Head of caudate nucleus (tissue), 42 donors: ENCODE measurements at regions not wholly inside any gene's neighbourhood (a gene's known extent, or its start where the extent isn't known, plus 50 kb on each side); places are given as distances from the start of the nearest gene placed in this dataset.
A peak's percentile ranks its signal among the peaks of the same experiment; 100 is the strongest.
"Not testable (repeated sequence)": the region's sequence is repeated elsewhere in the genome, so short reads cannot be mapped to it uniquely, and the experiment has no call there.

Experiments
- DNase-seq, 42 donors: peaks; one replicate each; pipeline versions ENCODE4 v3.0.0 to v3.0.0-alpha.2; 2020 to 2021; ENCODE audit warnings: mixed read lengths in 7 of 42
- intact Hi-C: fragments of 100-400 bp; cut with DNase I; formaldehyde crosslinking; loops from one replicate; pipeline ENCODE4 v1.15.0; 2022

- intact Hi-C loops = not testable (repeated sequence)
- DNase-seq = peak in 1 of 42 donors; percentile 14
Observed at GRCh38 chr18:75839686-75840085, 412.2 kb upstream of the SMIM21 start.

- peak in 1 of 42 donors; percentile 3 for DNase-seq
- intact Hi-C loops = no loop called here
Observed at GRCh38 chr18:75839041-75839440, 411.5 kb upstream of the SMIM21 start.

DNA sequence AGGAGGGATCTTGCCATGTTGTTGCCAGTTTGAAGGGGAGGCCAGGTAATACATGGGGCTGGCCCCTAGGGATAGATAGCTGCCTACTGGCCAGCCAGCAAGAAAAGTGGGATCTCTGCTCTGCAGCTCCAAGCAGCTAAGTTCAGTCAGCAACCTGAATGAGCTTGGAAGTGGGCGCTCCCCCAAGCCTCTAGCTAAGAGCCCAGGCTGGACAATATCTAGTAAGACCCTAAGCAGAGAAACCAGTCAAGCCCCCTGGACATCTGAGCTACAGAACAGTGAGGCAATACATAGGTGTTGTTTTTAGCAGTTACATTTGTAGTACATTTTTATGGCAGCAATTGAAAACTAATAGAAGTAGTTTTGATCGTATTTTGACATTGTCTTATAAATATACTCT lies 409.8 kb upstream of the SMIM21 start:
- DNase-seq = peak in 1 of 42 donors; percentile 34
- intact Hi-C loops = no loop called here

- DNase-seq = no peak
- intact Hi-C loops = no loop called here
Observed at GRCh38 chr18:75836516-75836915, 409.0 kb upstream of the SMIM21 start.

DNA sequence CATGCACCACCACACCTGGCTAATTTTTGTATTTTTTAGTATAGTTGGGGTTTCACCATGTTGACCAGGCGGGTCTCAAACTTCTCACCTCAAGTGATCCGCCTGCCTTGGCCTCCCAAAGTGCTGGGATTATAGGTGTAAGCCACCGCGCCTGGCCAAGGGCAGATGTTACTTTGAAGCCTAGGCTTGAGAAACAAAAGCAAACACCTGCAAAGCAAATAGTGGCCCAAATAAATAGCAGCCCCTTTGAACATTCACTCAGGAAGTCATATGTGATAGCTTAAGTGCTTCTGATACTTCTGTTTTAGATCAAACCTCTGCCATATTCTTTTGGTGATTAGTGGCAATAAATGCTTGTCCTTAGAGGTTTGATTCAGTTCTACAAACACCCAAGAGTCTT lies 404.5 kb upstream of the SMIM21 start:
- no peak for DNase-seq
- intact Hi-C loops = no loop called here

GRCh38 chr18:75830828-75831227 lies 403.3 kb upstream of the SMIM21 start:
- intact Hi-C loops = no loop called here
- DNase-seq = no peak

DNA sequence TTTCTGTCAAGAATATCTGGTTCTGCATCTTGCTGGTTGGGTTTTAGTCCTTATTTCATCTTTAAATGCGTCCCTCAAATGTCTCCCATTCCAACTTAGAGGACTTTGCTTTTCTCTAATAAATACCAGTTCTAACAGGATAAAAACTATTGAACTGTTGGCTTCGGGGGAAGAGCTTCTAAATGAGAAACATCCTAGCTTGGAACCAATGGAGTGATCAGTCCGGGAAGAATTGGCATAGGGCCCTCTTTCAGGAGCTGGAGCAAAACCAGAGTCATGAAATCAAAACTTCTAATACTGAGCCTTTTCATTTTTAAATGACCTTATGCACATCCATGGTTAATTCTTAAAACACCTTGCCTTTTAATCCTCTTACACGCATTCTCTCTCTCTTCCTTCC lies 401.6 kb upstream of the SMIM21 start:
- intact Hi-C loops = no loop called here
- no peak for DNase-seq

GRCh38 chr18:75828379-75828778 lies 400.9 kb upstream of the SMIM21 start:
- no peak for DNase-seq
- intact Hi-C loops = no loop called here

- intact Hi-C loops = no loop called here
- DNase-seq = no peak
Observed at GRCh38 chr18:75827751-75828287, 400.3 kb upstream of the SMIM21 start.

DNA sequence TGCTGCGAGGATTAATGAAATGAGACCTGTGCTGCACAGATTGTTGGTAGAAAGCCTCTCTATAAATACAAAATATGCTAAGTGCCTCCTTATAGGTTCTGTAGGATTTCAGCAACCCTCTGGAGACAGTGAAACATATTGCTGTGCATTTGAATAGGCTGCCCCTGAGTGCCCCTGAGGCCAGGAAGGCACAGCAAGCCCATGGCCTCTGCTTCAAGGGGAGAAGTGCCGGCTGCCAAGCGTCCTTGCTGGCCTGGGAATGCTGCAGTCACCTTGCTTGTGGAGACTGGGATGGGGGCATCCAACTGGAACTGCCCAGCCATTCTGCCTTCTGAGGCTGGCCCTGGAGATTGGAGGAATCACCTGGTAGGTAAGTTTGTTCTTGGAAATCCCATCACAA lies 397.2 kb upstream of the SMIM21 start:
- DNase-seq = no peak
- intact Hi-C loops = no loop called here

DNA sequence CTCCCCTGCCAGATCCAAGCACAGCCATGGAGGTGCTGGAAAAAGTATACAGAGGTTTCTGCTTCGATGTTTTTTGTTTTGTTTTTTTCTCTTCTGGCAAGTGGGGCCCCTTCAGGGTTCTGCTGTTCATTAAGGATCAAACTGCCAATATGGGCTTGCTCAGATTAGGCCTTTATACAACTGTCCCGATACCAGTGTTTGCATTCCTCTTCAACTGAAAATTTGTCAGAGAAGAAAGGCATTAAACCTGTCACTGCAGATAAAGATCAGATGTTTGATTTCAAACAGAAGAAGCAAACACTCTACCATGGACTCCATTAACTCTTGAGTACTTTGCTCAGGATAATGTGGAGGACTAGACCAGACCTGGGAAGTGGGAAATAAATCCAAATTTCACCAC lies 396.0 kb upstream of the SMIM21 start:
- DNase-seq = no peak
- intact Hi-C loops = no loop called here

GRCh38 chr18:75818383-75818782 lies 390.9 kb upstream of the SMIM21 start:
- intact Hi-C loops = no loop called here
- DNase-seq = no peak

GRCh38 chr18:75815767-75816166 lies 388.3 kb upstream of the SMIM21 start:
- DNase-seq = no peak
- intact Hi-C loops = no loop called here

DNA sequence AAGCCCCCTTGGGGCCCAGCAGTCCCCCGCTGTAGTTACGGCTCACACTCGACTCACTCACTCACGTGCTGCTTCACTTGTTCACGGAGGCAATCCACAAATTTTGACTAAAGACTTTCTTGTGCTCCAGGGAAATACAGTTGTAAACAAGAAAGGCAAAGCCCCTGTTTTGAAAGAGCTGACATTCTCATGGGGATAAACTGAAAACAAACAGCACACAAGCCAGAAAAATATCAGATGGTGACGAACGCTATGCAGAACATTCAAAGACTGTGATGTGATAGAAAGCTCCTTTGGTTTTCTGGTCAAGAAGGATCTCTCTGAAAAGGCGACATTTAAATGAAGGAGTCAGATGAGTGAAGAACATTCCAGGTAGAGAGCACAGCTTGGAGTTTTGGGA lies 385.3 kb upstream of the SMIM21 start:
- no peak for DNase-seq
- intact Hi-C loops = no loop called here

- DNase-seq = no peak
- intact Hi-C loops = no loop called here
Observed at GRCh38 chr18:75810961-75811551, 383.6 kb upstream of the SMIM21 start.

DNA sequence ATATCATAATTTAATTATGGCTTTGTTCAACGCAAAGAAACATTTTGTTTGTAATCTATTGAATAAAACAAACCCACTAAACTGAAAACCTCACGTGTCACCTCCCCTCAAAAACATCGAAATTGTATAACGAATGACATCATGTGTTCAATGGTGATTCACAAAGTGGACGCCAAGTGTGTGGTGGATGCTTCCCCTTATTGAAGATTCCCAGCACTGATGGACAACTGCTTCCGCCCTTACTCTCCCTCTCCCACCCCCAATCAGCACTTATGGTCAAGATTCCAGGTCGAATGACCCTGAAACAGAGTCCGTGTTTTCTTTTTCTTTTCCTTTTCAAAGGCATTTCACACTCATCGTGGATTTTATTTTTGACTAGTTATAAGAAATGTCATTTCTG lies 383.0 kb upstream of the SMIM21 start:
- intact Hi-C loops = no loop called here
- DNase-seq = no peak

DNA sequence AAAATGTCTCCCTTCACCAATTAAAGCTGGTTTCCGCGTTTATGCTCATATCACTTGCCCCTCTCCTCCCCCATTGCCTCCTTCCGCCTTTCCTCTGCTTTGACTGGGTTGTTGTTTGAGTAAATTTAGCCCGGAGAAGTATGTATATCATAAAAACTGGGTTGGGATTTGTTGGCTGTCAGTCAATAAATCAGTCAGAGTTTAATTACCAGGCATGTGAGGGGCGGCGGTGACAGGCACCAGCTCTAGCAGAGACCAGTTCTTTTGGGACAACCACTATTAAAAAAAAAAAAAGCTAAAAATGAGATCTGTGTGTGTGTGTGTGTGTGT lies 382.4 kb upstream of the SMIM21 start:
- intact Hi-C loops = no loop called here

DNA sequence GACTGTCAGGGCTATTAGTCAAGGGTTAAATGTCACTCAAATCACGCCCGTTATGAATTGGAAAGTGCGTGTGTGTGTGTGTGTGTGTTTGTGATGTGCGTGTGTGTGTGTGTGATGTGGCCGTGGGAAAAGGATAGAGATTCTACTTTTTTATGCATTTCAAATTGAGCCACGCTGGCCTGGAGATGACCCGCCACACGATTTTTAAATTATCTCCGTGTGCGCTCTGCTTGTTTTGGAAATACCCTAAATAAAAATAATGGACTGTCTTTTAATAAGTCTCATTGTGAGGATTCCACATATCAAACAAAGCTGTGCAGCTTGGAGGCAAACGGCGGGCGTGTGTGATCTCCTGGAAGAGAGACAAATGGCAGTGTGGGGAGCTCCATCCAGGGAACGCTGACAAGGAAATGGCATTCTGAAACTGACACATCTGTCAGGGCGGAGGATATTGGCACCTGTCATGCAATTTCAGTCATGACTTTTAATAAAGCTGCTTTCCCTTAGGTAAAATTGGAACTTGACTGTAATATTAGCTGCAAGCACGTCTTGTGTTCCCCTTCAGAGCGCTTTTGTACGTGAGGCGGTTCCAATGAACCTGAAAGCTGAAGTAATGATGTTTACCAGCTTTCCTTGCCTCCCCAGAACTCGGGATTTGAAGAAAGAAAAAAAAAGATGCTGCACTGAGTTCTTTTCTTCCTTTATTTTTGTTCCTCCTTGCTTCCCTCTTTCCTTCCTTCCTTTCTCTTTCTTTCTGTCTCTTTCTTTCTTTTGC lies 381.8 kb upstream of the SMIM21 start:
- DNase-seq = peak in 11 of 42 donors; percentile 10 to 47 (median 23)
- intact Hi-C loops = no loop called here

More for the DNA sequence above, 382.4 kb upstream of the SMIM21 start:
- DNase-seq = no peak

GRCh38 chr18:75805265-75805664 lies 377.8 kb upstream of the SMIM21 start:
- no peak for DNase-seq
- intact Hi-C loops = no loop called here

- intact Hi-C loops = no loop called here
- no peak for DNase-seq
Observed at GRCh38 chr18:75802681-75803080, 375.2 kb upstream of the SMIM21 start.

GRCh38 chr18:75801178-75801577 lies 373.7 kb upstream of the SMIM21 start:
- no peak for DNase-seq
- intact Hi-C loops = no loop called here
